GM04504 (cell line): ENCODE measurements at regions not wholly inside any gene's neighbourhood (a gene's known extent, or its start where the extent isn't known, plus 50 kb on each side); places are given as distances from the start of the nearest gene placed in this dataset.
"Not testable (repeated sequence)": the region's sequence is repeated elsewhere in the genome, so short reads cannot be mapped to it uniquely, and the experiment has no call there.

ENCODE experiments used
- DNase-seq: peaks from one replicate; pipeline ENCODE4 v3.0.0-alpha.2; 2012; ENCODE audit warnings: low read depth

- no peak for DNase-seq
Observed at GRCh38 chr7:24395512-24395911, 111.5 kb downstream of the NPY start.

GRCh38 chr7:24396387-24396786, 112.4 kb downstream of the NPY start:
- not testable (repeated sequence) for DNase-seq

- DNase-seq, result no peak
Observed at GRCh38 chr7:24401628-24402593, 117.9 kb downstream of the NPY start.

- no peak for DNase-seq
Observed at GRCh38 chr7:24402655-24403054, 118.7 kb downstream of the NPY start.

GRCh38 chr7:24403557-24403956, 119.6 kb downstream of the NPY start:
- DNase-seq, result no peak

GRCh38 chr7:24404315-24404714, 120.3 kb downstream of the NPY start:
- DNase-seq, result no peak

GRCh38 chr7:24405002-24405401, 121.0 kb downstream of the NPY start:
- DNase-seq, result no peak

GRCh38 chr7:24406053-24406788, 122.2 kb downstream of the NPY start:
- DNase-seq, result no peak

GRCh38 chr7:24406789-24407299, 122.9 kb downstream of the NPY start:
- no peak for DNase-seq

- DNase-seq, result no peak
Observed at GRCh38 chr7:24407965-24408364, 124.0 kb downstream of the NPY start.

- DNase-seq, result no peak
Observed at GRCh38 chr7:24408798-24409430, 124.9 kb downstream of the NPY start.

- DNase-seq, result no peak
Observed at GRCh38 chr7:24409431-24410024, 125.5 kb downstream of the NPY start.

GRCh38 chr7:24411226-24411625, 127.2 kb downstream of the NPY start:
- no peak for DNase-seq

- DNase-seq, result no peak
Observed at GRCh38 chr7:24417526-24418120, 133.6 kb downstream of the NPY start.

GRCh38 chr7:24419077-24419476, 135.1 kb downstream of the NPY start:
- DNase-seq, result no peak

GRCh38 chr7:24419511-24419910, 135.5 kb downstream of the NPY start:
- DNase-seq, result no peak

GRCh38 chr7:24422441-24423010, 138.5 kb downstream of the NPY start:
- no peak for DNase-seq

GRCh38 chr7:24425664-24426063, 141.7 kb downstream of the NPY start:
- DNase-seq, result no peak

GRCh38 chr7:24427048-24427447, 143.1 kb downstream of the NPY start:
- no peak for DNase-seq

- DNase-seq, result no peak
Observed at GRCh38 chr7:24428676-24429075, 144.6 kb upstream of the PALS2 start.

- no peak for DNase-seq
Observed at GRCh38 chr7:24432677-24433076, 140.6 kb upstream of the PALS2 start.
